GM10248 (cell line): ENCODE measurements at regions not wholly inside any gene's neighbourhood (a gene's known extent, or its start where the extent isn't known, plus 50 kb on each side); places are given as distances from the start of the nearest gene placed in this dataset.

Source experiments
- CTCF ChIA-PET: fragments of 300-600 bp; sonication (Branson Sonifier 250); formaldehyde crosslinking; extraction: SDS; loops from one replicate; lab custom pipeline; 2021; ENCODE audit warnings: antibody characterized with exemption; lab: Yijun Ruan, JAX
- POLR2A ChIA-PET: fragments of 350-650 bp; sonication (Branson Sonifier 250); formaldehyde crosslinking; extraction: SDS; loops from one replicate; lab custom pipeline; 2020; ENCODE audit warnings: antibody characterized with exemption; lab: Yijun Ruan, JAX
- DNase-seq: peaks from one replicate; pipeline ENCODE4 v3.0.0; 2012; ENCODE audit errors: extremely low spot score
- CTCF ChIP-seq: IDR thresholded peaks from 2 replicates; pipeline ENCODE4 v1.5.1; 2012; ENCODE audit warnings: mild to moderate bottlenecking, low read depth; ENCODE audit errors: extremely low read depth, missing control alignments, control extremely low read depth

GRCh38 chr2:12183032-12183645 is 436.7 kb downstream of the LPIN1 start:
- no peak for DNase-seq
- TF ChIP-seq CTCF = no peak
- ChIA-PET CTCF (interaction anchor here (1.5 kb wide), 1 partner anchor 495 kb away, joined by 4 read pairs; no protein-coding TSS in a partner anchor), POLR2A (no interaction called here)

- CTCF ChIA-PET = interaction anchor here (0.7 to 1.1 kb wide), 2 partner anchors 16 to 22 kb away, joined by 3 read pairs; no protein-coding TSS in a partner anchor
- DNase-seq = no peak
- TF ChIP-seq CTCF = no peak
These were observed 446.3 kb downstream of the LPIN1 start for GRCh38 chr2:12192762-12193161.

GRCh38 chr2:12194968-12195367 is 448.5 kb downstream of the LPIN1 start:
- no peak for TF ChIP-seq CTCF
- ChIA-PET POLR2A (no interaction called here), CTCF (interaction anchor here (1.6 kb wide), 1 partner anchor 26 kb away, joined by 3 read pairs; no protein-coding TSS in a partner anchor)
- no peak for DNase-seq

More at GRCh38 chr2:12192762-12193161, 446.3 kb downstream of the LPIN1 start:
- POLR2A ChIA-PET = no interaction called here

- ChIA-PET POLR2A (no interaction called here), CTCF (interaction anchor here (1.5 kb wide), 1 partner anchor 15 kb away, joined by 3 read pairs; no protein-coding TSS in a partner anchor)
- no peak for DNase-seq
- TF ChIP-seq CTCF = no peak
These were observed 450.1 kb downstream of the LPIN1 start for GRCh38 chr2:12196495-12196894.

- POLR2A ChIA-PET = no interaction called here
- CTCF ChIA-PET = interaction anchor here (0.8 to 1.5 kb wide), 2 partner anchors 16 to 338 kb away, joined by 3 read pairs; no protein-coding TSS in a partner anchor
- DNase-seq = no peak
- TF ChIP-seq CTCF = no peak
These were observed 450.7 kb downstream of the LPIN1 start for GRCh38 chr2:12197133-12197532.

- ChIA-PET POLR2A (no interaction called here), CTCF (interaction anchor here (0.8 to 1.1 kb wide), 3 partner anchors 8 to 20 kb away, joined by 3 to 6 read pairs (median 3); no protein-coding TSS in a partner anchor)
- no peak for DNase-seq
- no peak for TF ChIP-seq CTCF
These were observed 453.2 kb downstream of the LPIN1 start for GRCh38 chr2:12199491-12200211.
